ENCODE measurements at regions not wholly inside any gene's neighbourhood (a gene's known extent, or its start where the extent isn't known, plus 50 kb on each side); places are given as distances from the start of the nearest gene placed in this dataset.

- H3K27me3 ChIP-seq (ENCODE audit: insufficient read depth, low read depth, severe bottlenecking) = no peaks in the 10 kb centered on the region
- no peak for DNase-seq
- no peaks in the 10 kb centered on the region for H3K36me3 ChIP-seq
- TF ChIP-seq, protein P1, sequence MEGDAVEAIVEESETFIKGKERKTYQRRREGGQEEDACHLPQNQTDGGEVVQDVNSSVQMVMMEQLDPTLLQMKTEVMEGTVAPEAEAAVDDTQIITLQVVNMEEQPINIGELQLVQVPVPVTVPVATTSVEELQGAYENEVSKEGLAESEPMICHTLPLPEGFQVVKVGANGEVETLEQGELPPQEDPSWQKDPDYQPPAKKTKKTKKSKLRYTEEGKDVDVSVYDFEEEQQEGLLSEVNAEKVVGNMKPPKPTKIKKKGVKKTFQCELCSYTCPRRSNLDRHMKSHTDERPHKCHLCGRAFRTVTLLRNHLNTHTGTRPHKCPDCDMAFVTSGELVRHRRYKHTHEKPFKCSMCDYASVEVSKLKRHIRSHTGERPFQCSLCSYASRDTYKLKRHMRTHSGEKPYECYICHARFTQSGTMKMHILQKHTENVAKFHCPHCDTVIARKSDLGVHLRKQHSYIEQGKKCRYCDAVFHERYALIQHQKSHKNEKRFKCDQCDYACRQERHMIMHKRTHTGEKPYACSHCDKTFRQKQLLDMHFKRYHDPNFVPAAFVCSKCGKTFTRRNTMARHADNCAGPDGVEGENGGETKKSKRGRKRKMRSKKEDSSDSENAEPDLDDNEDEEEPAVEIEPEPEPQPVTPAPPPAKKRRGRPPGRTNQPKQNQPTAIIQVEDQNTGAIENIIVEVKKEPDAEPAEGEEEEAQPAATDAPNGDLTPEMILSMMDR (IDR thresholded peaks at IDR 0.05; ENCODE audit: low read depth, low read length) = no peak
- no peaks in the 10 kb centered on the region for H3K9me3 ChIP-seq (ENCODE audit: severe bottlenecking)
- H3K4me3 ChIP-seq (ENCODE audit: low read depth, low read length) = no peak overlapping the region
- H3K27ac ChIP-seq = no peak overlapping the region
Observed at GRCh38 chr6:67558985-67559384, 1076.1 kb upstream of the ADGRB3 start.

- no peak for DNase-seq
- Histone ChIP-seq H3K27me3 (ENCODE audit: insufficient read depth, low read depth, severe bottlenecking) (no peaks in the 10 kb centered on the region), H3K36me3 (no peaks in the 10 kb centered on the region), H3K27ac (no peak overlapping the region), H3K9me3 (ENCODE audit: severe bottlenecking) (peaks cover 3% of the 10 kb centered on the region), H3K4me3 (ENCODE audit: low read depth, low read length) (no peak overlapping the region)
- TF ChIP-seq, protein P1 (IDR thresholded peaks at IDR 0.05; ENCODE audit: low read depth, low read length) = no peak
Observed at GRCh38 chr6:67544851-67545452, 1090.1 kb upstream of the ADGRB3 start.

DNA sequence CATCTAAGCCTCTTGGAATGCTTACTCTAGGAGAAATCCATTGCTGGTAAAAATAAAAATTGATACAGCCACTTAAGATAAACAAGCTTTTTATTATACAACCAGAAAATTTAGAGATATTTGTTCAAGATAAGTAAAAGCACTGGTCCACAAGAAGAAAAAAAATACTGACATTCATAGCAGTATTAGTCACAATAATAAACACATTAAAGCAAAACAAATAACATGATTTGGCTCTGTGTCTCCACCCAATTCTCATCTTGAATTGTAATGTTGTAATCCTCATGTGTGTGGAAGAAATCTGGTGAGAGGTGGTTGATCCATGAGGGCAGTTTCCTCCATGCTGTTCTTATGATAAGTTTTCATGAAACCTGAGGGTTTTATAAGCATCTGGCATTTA, 1093.5 kb upstream of the ADGRB3 start:
- Histone ChIP-seq H3K9me3 (ENCODE audit: severe bottlenecking) (peaks cover 3% of the 10 kb centered on the region), H3K4me3 (ENCODE audit: low read depth, low read length) (no peak overlapping the region), H3K27me3 (ENCODE audit: insufficient read depth, low read depth, severe bottlenecking) (no peaks in the 10 kb centered on the region), H3K36me3 (no peaks in the 10 kb centered on the region), H3K27ac (no peak overlapping the region)
- TF ChIP-seq, protein P1 (IDR thresholded peaks at IDR 0.05; ENCODE audit: low read depth, low read length) = no peak
- no peak for DNase-seq

- no peak for DNase-seq
- Histone ChIP-seq H3K9me3 (ENCODE audit: severe bottlenecking) (no peaks in the 10 kb centered on the region), H3K27me3 (ENCODE audit: insufficient read depth, low read depth, severe bottlenecking) (no peaks in the 10 kb centered on the region), H3K36me3 (no peaks in the 10 kb centered on the region), H3K4me3 (ENCODE audit: low read depth, low read length) (no peak overlapping the region), H3K27ac (no peak overlapping the region)
- TF ChIP-seq, protein P1 (IDR thresholded peaks at IDR 0.05; ENCODE audit: low read depth, low read length) = no peak
Observed at GRCh38 chr6:67538032-67538431, 1097.0 kb upstream of the ADGRB3 start.

- Histone ChIP-seq H3K36me3 (no peaks in the 10 kb centered on the region), H3K4me3 (ENCODE audit: low read depth, low read length) (no peak overlapping the region), H3K9me3 (ENCODE audit: severe bottlenecking) (no peaks in the 10 kb centered on the region), H3K27ac (no peak overlapping the region), H3K27me3 (ENCODE audit: insufficient read depth, low read depth, severe bottlenecking) (no peaks in the 10 kb centered on the region)
- DNase-seq = no peak
- TF ChIP-seq, protein P1 (IDR thresholded peaks at IDR 0.05; ENCODE audit: low read depth, low read length) = no peak
Observed at GRCh38 chr6:67535946-67536345, 1099.1 kb upstream of the ADGRB3 start.

- Histone ChIP-seq H3K9me3 (ENCODE audit: severe bottlenecking) (no peaks in the 10 kb centered on the region), H3K27ac (no peak overlapping the region), H3K27me3 (ENCODE audit: insufficient read depth, low read depth, severe bottlenecking) (no peaks in the 10 kb centered on the region), H3K36me3 (no peaks in the 10 kb centered on the region), H3K4me3 (ENCODE audit: low read depth, low read length) (no peak overlapping the region)
- TF ChIP-seq, protein P1 (IDR thresholded peaks at IDR 0.05; ENCODE audit: low read depth, low read length) = no peak
- DNase-seq = no peak
Observed at GRCh38 chr6:67506352-67506751, 1128.7 kb upstream of the ADGRB3 start.
